OCI-M1 (cell line): ENCODE measurements at regions not wholly inside any gene's neighbourhood (a gene's known extent, or its start where the extent isn't known, plus 50 kb on each side); places are given as distances from the start of the nearest gene placed in this dataset.
"Not testable (repeated sequence)": the region's sequence is repeated elsewhere in the genome, so short reads cannot be mapped to it uniquely, and the experiment has no call there.

Experiments
- DNase-seq: peaks from one replicate; lab custom pipeline; 2025; lab: John Stamatoyannopoulos, UW

GRCh38 chr11:46183819-46184218 is 62.6 kb upstream of the PHF21A start:
- no peak for DNase-seq

GRCh38 chr11:46181843-46182424 is 60.7 kb upstream of the PHF21A start:
- no peak for DNase-seq

- DNase-seq: no peak
Observed at GRCh38 chr11:46181387-46181786, 60.1 kb upstream of the PHF21A start.

- no peak for DNase-seq
Observed at GRCh38 chr11:46180736-46181135, 59.5 kb upstream of the PHF21A start.

DNA sequence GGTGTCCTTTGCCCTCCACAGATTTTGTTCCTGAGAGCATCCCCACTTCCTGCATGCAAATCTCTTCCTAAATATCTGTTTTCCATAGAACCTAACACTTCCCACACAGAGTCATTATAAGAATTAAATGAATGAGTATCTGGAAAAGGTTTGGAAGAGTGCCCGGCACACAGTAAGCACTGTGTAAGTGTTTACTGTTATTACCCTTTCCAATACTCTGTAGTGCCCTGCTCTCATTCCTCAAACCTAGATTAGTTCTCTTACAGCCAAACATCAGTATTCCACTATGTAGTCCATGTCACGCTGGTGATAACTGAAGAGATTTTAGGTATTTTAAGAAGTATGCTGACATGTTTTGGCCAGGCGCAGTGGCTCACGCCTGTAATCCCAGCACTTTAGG is 57.3 kb upstream of the PHF21A start:
- DNase-seq: no peak

DNA sequence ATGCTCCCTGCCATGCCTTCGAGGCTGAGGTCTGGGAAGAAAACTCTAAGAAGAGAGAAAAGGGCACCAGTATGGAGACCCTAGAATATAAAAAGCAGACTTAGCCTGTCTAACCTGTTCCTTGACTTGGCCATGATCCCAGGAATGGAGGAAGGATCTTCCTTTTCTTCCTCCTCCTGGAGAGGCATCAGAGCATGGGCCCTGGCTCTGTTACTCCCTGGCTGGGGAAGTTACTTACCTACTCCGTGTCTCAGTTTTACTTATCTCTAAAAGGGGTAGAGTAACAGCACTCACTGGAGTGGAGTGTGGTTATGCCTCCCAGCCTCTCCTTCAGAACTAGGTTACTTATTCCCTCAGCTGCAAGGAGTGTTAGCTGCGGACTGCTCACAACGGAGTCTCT is 55.2 kb upstream of the PHF21A start:
- DNase-seq: no peak

- DNase-seq: no peak
Observed at GRCh38 chr11:46175401-46176002, 54.2 kb upstream of the PHF21A start.

DNA sequence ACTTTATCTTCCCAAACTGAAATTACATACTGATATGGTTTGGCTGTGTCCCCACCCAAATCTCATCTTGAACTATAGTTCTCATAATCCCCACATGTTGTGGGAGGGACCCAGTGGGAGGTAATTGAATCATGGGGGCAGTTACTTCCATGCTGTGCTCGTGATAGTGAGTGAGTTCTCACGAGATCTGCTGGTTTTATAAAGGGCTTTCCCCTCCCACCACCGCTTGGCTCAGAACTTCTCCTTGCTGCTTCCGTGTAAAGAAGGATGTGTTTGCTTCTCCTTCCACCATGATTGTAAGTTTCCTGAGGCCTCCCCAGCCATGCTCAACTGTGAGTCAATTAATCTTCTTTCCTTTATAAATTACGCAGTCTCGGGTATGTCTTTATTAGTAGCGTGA is 50.4 kb upstream of the PHF21A start:
- DNase-seq: not testable (repeated sequence)
